ENCODE measurements at regions not wholly inside any gene's neighbourhood (a gene's known extent, or its start where the extent isn't known, plus 50 kb on each side); places are given as distances from the start of the nearest gene placed in this dataset.

DNA sequence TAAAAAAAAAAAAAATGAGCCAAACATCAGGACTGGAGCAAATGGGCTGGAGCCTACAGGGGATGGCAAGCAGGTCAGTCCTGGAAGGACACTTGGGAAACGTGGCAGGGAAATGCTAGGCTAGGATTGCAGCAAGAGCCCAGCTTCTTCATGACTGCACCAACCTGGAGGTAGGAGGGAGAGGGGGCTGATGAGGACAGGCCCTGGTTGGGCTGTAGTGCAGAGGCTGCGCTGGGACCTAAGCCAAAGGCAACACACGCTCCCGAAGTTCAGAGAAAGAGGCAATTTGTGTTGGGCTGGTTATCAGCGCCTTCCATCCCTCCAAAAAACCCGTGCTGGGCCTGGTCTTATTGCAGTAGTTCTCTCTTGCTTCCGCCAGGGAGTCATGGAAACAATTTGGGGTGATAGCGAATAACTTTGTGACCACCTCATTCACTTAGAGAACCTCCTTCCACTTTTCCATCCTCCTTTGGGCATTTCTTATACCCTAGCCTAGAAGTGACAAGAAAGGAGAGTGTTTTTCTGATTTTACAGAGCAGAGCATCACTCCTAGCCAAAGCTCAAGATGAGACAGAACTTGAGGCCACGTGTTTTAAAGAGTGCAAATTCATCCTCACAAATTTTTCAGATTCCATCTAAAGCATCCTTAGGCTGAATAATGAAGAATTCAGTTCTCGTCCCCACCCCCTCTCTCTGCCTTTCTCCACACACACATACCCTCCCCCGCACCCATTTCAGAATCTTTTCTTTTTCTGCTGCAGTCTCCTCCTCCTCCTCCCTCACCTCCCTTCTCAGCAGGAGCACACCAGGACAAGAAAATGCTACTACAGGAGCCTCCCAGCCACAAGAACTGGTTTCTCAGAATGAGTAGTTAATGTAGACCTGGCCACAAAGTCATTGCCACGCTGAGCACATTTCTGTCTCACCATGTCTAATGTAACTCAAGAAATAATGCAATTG, 61.3 kb upstream of the CALM2 start:
- Histone ChIP-seq H3K9me2 (ENCODE audit: insufficient read depth, low read length) (no peaks in the 10 kb centered on the region), H3K4me2 (ENCODE audit: low read length) (no peak overlapping the region), H3K9me3 (ENCODE audit: low read length) (no peaks in the 10 kb centered on the region), H3K36me3 (ENCODE audit: insufficient read depth, low read length) (no peaks in the 10 kb centered on the region), H3K9ac (ENCODE audit: low read length) (no peak overlapping the region), H4K20me1 (ENCODE audit: insufficient read depth) (no peaks in the 10 kb centered on the region), H3K27me3 (ENCODE audit: insufficient read depth, low read depth, low read length) (no peaks in the 10 kb centered on the region), H3K79me2 (replicated peaks; ENCODE audit: insufficient read depth, low read length) (no peaks in the 10 kb centered on the region), H3F3A (ENCODE audit: insufficient read depth, low read length, poor library complexity, severe bottlenecking) (no peaks in the 10 kb centered on the region), H2AFZ (ENCODE audit: low read depth, low read length) (no peak overlapping the region), H3K4me3 (ENCODE audit: low read length) (no peak overlapping the region), H3K27ac (ENCODE audit: low read length) (peak overlapping the region; percentile 35)
- no peak for TF ChIP-seq EZH2 (IDR thresholded peaks at IDR 0.05; ENCODE audit: borderline replicate concordance, insufficient read depth, low read length, poor library complexity, severe bottlenecking)
- TF ChIP-seq SMC3 (conservative IDR thresholded peaks at IDR 0.05; ENCODE audit: poor library complexity), result no peak

DNA sequence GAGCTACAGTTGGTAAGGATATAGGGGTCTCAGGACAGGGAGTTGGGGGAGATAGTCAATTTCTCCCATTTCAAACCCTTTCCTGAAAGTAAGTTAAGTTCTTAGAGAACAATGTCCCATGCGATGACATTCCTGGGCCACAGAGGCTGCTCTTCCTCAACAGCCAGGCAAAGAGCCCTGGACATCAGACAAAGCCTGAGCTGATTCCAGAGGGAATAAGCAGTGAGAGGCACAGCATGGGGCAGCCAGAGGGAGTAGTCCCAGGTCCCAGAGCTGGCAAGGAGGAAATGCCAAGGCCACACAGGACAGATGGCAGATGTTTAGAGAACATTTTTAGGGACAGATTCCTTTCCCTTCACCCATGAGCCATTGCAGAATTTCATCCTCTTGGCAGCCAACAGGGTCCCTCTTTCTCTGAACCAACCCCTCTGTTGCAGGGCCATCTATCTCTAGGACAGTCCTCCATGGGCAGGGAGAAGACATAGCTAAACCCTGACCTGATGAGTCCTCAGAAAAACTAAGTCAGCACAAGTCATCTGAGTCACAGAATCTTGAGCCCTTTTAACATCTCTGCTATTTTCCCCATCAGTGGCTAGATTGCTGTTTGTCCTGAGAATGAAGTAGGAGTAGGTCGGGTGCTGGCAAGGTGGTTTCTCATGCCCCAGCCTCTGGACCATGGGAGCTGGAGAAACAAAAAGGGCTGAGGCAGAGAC, 60.3 kb upstream of the CALM2 start:
- H3K9me3 ChIP-seq (ENCODE audit: low read length), result no peaks in the 10 kb centered on the region
- H3K27me3 ChIP-seq (ENCODE audit: insufficient read depth, low read depth, low read length), result no peaks in the 10 kb centered on the region
- TF ChIP-seq SMC3 (conservative IDR thresholded peaks at IDR 0.05; ENCODE audit: poor library complexity), result no peak
- no peak for TF ChIP-seq RAD21 (conservative IDR thresholded peaks at IDR 0.05)
- TF ChIP-seq TAF1 (IDR thresholded peaks at IDR 0.05; ENCODE audit: low read depth), result no peak
- TF ChIP-seq EZH2 (IDR thresholded peaks at IDR 0.05; ENCODE audit: borderline replicate concordance, insufficient read depth, low read length, poor library complexity, severe bottlenecking), result no peak
- TF ChIP-seq, protein P1, sequence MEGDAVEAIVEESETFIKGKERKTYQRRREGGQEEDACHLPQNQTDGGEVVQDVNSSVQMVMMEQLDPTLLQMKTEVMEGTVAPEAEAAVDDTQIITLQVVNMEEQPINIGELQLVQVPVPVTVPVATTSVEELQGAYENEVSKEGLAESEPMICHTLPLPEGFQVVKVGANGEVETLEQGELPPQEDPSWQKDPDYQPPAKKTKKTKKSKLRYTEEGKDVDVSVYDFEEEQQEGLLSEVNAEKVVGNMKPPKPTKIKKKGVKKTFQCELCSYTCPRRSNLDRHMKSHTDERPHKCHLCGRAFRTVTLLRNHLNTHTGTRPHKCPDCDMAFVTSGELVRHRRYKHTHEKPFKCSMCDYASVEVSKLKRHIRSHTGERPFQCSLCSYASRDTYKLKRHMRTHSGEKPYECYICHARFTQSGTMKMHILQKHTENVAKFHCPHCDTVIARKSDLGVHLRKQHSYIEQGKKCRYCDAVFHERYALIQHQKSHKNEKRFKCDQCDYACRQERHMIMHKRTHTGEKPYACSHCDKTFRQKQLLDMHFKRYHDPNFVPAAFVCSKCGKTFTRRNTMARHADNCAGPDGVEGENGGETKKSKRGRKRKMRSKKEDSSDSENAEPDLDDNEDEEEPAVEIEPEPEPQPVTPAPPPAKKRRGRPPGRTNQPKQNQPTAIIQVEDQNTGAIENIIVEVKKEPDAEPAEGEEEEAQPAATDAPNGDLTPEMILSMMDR (IDR thresholded peaks at IDR 0.05; ENCODE audit: poor library complexity, severe bottlenecking), result no peak
- TF ChIP-seq, protein P2, sequence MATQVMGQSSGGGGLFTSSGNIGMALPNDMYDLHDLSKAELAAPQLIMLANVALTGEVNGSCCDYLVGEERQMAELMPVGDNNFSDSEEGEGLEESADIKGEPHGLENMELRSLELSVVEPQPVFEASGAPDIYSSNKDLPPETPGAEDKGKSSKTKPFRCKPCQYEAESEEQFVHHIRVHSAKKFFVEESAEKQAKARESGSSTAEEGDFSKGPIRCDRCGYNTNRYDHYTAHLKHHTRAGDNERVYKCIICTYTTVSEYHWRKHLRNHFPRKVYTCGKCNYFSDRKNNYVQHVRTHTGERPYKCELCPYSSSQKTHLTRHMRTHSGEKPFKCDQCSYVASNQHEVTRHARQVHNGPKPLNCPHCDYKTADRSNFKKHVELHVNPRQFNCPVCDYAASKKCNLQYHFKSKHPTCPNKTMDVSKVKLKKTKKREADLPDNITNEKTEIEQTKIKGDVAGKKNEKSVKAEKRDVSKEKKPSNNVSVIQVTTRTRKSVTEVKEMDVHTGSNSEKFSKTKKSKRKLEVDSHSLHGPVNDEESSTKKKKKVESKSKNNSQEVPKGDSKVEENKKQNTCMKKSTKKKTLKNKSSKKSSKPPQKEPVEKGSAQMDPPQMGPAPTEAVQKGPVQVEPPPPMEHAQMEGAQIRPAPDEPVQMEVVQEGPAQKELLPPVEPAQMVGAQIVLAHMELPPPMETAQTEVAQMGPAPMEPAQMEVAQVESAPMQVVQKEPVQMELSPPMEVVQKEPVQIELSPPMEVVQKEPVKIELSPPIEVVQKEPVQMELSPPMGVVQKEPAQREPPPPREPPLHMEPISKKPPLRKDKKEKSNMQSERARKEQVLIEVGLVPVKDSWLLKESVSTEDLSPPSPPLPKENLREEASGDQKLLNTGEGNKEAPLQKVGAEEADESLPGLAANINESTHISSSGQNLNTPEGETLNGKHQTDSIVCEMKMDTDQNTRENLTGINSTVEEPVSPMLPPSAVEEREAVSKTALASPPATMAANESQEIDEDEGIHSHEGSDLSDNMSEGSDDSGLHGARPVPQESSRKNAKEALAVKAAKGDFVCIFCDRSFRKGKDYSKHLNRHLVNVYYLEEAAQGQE (IDR thresholded peaks at IDR 0.05; ENCODE audit: borderline replicate concordance), result no peak
- TF ChIP-seq MXI1 (conservative IDR thresholded peaks at IDR 0.05; ENCODE audit: poor library complexity, severe bottlenecking), result no peak
- TF ChIP-seq POLR2AphosphoS5 (IDR thresholded peaks at IDR 0.05), result no peak
- TF ChIP-seq EP300 (conservative IDR thresholded peaks at IDR 0.05; ENCODE audit: poor library complexity, severe bottlenecking), result no peak
- H3K9ac ChIP-seq (ENCODE audit: low read length), result no peak overlapping the region
- no peaks in the 10 kb centered on the region for H3K79me2 ChIP-seq (replicated peaks; ENCODE audit: insufficient read depth, low read length)
- H3F3A ChIP-seq (ENCODE audit: insufficient read depth, low read length, poor library complexity, severe bottlenecking), result no peaks in the 10 kb centered on the region
- no peak overlapping the region for H3K4me2 ChIP-seq (ENCODE audit: low read length)
- no peaks in the 10 kb centered on the region for H4K20me1 ChIP-seq (ENCODE audit: insufficient read depth)
- H3K27ac ChIP-seq (ENCODE audit: low read length), result no peak overlapping the region
- no peaks in the 10 kb centered on the region for H3K36me3 ChIP-seq (ENCODE audit: insufficient read depth, low read length)
- H2AFZ ChIP-seq (ENCODE audit: low read depth, low read length), result no peak overlapping the region
- no peaks in the 10 kb centered on the region for H3K9me2 ChIP-seq (ENCODE audit: insufficient read depth, low read length)
- no peak overlapping the region for H3K4me3 ChIP-seq (ENCODE audit: low read length)

All from neural cell (in vitro differentiated cells).